ENCODE measurements at regions not wholly inside any gene's neighbourhood (a gene's known extent, or its start where the extent isn't known, plus 50 kb on each side); places are given as distances from the start of the nearest gene placed in this dataset.
"Not testable (repeated sequence)": the region's sequence is repeated elsewhere in the genome, so short reads cannot be mapped to it uniquely, and the experiment has no call there.

GRCh38 chr13:105672881-105673280 lies 862.6 kb downstream of the EFNB2 start:
- no peak for TF ChIP-seq CTCF (IDR thresholded peaks at IDR 0.05; ENCODE audit: low read depth, low read length)
- no peak overlapping the region for H3K4me3 ChIP-seq (replicated peaks in 1 of 2; ENCODE audit: low read depth in 2 of 2, low read length in 2 of 2)
- DNase-seq (ENCODE audit: low read depth in 2 of 2): no peak

GRCh38 chr13:105671131-105671530 lies 864.3 kb downstream of the EFNB2 start:
- H3K4me3 ChIP-seq (replicated peaks in 1 of 2; ENCODE audit: low read depth in 2 of 2, low read length in 2 of 2); DNase-seq (ENCODE audit: low read depth in 2 of 2): not testable (repeated sequence)

GRCh38 chr13:105670179-105670990 lies 865.1 kb downstream of the EFNB2 start:
- no peak overlapping the region for H3K4me3 ChIP-seq (replicated peaks in 1 of 2; ENCODE audit: low read depth in 2 of 2, low read length in 2 of 2)
- no peak for DNase-seq (ENCODE audit: low read depth in 2 of 2)
- no peak for TF ChIP-seq CTCF (IDR thresholded peaks at IDR 0.05; ENCODE audit: low read depth, low read length)

- TF ChIP-seq CTCF (IDR thresholded peaks at IDR 0.05; ENCODE audit: low read depth, low read length): no peak
- no peak overlapping the region for H3K4me3 ChIP-seq (replicated peaks in 1 of 2; ENCODE audit: low read depth in 2 of 2, low read length in 2 of 2)
- DNase-seq (ENCODE audit: low read depth in 2 of 2): peak in 1 of 2 donors; percentile 19
Observed at GRCh38 chr13:105665284-105665683, 870.2 kb downstream of the EFNB2 start.

GRCh38 chr13:105663182-105663581 lies 872.3 kb downstream of the EFNB2 start:
- H3K4me3 ChIP-seq (replicated peaks in 1 of 2; ENCODE audit: low read depth in 2 of 2, low read length in 2 of 2): no peak overlapping the region
- DNase-seq (ENCODE audit: low read depth in 2 of 2): no peak
- TF ChIP-seq CTCF (IDR thresholded peaks at IDR 0.05; ENCODE audit: low read depth, low read length): no peak

GRCh38 chr13:105660561-105660960 lies 874.9 kb downstream of the EFNB2 start:
- TF ChIP-seq CTCF (IDR thresholded peaks at IDR 0.05; ENCODE audit: low read depth, low read length): no peak
- no peak overlapping the region for H3K4me3 ChIP-seq (replicated peaks in 1 of 2; ENCODE audit: low read depth in 2 of 2, low read length in 2 of 2)
- no peak for DNase-seq (ENCODE audit: low read depth in 2 of 2)

- no peak for TF ChIP-seq CTCF (IDR thresholded peaks at IDR 0.05; ENCODE audit: low read depth, low read length)
- no peak for DNase-seq (ENCODE audit: low read depth in 2 of 2)
- no peak overlapping the region for H3K4me3 ChIP-seq (replicated peaks in 1 of 2; ENCODE audit: low read depth in 2 of 2, low read length in 2 of 2)
Observed at GRCh38 chr13:105658431-105658830, 877.0 kb downstream of the EFNB2 start.
